ENCODE measurements at regions not wholly inside any gene's neighbourhood (a gene's known extent, or its start where the extent isn't known, plus 50 kb on each side); places are given as distances from the start of the nearest gene placed in this dataset.
A peak's percentile ranks its signal among the peaks of the same experiment; 100 is the strongest.

DNA sequence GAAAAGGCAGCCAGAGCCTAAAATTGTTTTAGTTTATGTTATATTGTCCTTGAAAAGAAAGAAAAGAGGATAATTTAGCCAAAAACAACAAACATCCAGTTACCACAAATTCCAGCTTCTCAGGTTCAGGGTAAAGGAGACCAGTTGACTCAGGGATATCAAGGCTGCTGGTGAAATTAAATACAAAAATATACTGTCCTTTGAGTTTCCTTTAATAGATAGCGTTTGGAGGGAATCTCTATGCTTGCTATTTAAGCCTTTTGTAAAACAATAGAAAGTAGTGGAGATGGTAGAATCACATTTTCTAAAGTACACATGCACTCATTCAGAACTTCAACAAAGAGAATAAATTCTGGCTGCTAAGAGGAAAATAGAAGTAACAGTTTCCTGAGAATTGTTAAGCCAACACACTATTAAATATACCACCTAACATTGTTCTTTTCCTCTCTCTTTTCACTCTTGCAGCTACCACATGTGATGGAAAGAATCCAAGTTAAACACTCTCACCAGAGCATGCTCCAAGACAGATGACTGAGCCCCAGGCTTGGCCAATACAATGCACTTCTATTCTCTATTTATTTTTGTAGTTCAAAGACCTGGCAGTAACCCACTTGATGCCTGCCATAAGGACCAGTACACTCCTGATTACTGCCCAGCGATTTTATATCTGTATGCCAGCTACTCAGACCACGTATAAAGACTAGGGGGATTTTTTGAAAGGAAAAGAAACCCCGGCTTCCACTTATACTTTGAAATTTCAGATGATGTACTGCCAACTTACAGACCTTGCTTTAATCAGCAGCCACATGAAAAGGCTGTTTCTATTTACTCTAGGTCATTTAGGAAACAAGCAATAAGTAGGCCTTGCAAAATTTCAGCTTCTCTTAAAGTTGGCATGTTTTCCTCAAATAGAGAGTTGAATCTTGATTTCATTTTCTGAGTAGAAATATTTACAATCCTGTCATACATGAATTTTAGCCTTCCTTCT is 756.9 kb downstream of the FAT4 start:
- no peaks in the 10 kb centered on the region for H3K27me3 ChIP-seq
- no peaks in the 10 kb centered on the region for H3K9me3 ChIP-seq
- WGBS, 2 donors: 26 to 54% methylated on average over 4 of the region's 4 CpGs
- DNase-seq: no peak
- H3K36me3 ChIP-seq: no peaks in the 10 kb centered on the region
- TF ChIP-seq EP300 (IDR thresholded peaks at IDR 0.05) (no peak), POLR2A (IDR thresholded peaks at IDR 0.05) (no peak), POLR2AphosphoS5 (IDR thresholded peaks at IDR 0.05) (no peak)
- TF ChIP-seq, protein P1, sequence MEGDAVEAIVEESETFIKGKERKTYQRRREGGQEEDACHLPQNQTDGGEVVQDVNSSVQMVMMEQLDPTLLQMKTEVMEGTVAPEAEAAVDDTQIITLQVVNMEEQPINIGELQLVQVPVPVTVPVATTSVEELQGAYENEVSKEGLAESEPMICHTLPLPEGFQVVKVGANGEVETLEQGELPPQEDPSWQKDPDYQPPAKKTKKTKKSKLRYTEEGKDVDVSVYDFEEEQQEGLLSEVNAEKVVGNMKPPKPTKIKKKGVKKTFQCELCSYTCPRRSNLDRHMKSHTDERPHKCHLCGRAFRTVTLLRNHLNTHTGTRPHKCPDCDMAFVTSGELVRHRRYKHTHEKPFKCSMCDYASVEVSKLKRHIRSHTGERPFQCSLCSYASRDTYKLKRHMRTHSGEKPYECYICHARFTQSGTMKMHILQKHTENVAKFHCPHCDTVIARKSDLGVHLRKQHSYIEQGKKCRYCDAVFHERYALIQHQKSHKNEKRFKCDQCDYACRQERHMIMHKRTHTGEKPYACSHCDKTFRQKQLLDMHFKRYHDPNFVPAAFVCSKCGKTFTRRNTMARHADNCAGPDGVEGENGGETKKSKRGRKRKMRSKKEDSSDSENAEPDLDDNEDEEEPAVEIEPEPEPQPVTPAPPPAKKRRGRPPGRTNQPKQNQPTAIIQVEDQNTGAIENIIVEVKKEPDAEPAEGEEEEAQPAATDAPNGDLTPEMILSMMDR (IDR thresholded peaks at IDR 0.05): no peak
- peaks cover 0 to 16% (median 11%) of the 10 kb centered on the region in 4 donors for H3K4me1 ChIP-seq
- H3K4me3 ChIP-seq: no peak overlapping the region
- intact Hi-C loops (cut with DNase I): no loop called here
- peak overlapping the region; percentile 22 to 47 (median 44) for H3K27ac ChIP-seq

GRCh38 chr4:126081336-126081735 is 766.6 kb downstream of the FAT4 start:
- Histone ChIP-seq H3K4me1 (no peaks in the 10 kb centered on the region), H3K27me3 (no peaks in the 10 kb centered on the region), H3K27ac (no peak overlapping the region), H3K36me3 (no peaks in the 10 kb centered on the region), H3K9me3 (no peaks in the 10 kb centered on the region), H3K4me3 (no peak overlapping the region)
- no peak for DNase-seq
- intact Hi-C loops (cut with DNase I): no loop called here
- 93% methylated on average over 3 of the region's 3 CpGs for WGBS, 2 donors
- TF ChIP-seq EP300 (IDR thresholded peaks at IDR 0.05) (no peak), POLR2AphosphoS5 (IDR thresholded peaks at IDR 0.05) (no peak), POLR2A (IDR thresholded peaks at IDR 0.05) (no peak)
- TF ChIP-seq, protein P1 (IDR thresholded peaks at IDR 0.05): no peak

GRCh38 chr4:126086041-126086440 is 771.3 kb downstream of the FAT4 start:
- Histone ChIP-seq H3K4me3 (no peak overlapping the region), H3K4me1 (no peaks in the 10 kb centered on the region), H3K27ac (no peak overlapping the region), H3K27me3 (no peaks in the 10 kb centered on the region), H3K9me3 (no peaks in the 10 kb centered on the region), H3K36me3 (no peaks in the 10 kb centered on the region)
- TF ChIP-seq EP300 (IDR thresholded peaks at IDR 0.05) (no peak), POLR2AphosphoS5 (IDR thresholded peaks at IDR 0.05) (no peak), POLR2A (IDR thresholded peaks at IDR 0.05) (no peak)
- TF ChIP-seq, protein P1 (IDR thresholded peaks at IDR 0.05): no peak
- DNase-seq: no peak
- WGBS, 2 donors: 85 to 90% methylated on average over 2 of the region's 2 CpGs
- intact Hi-C loops (cut with DNase I): no loop called here

GRCh38 chr4:126087101-126087500 is 772.3 kb downstream of the FAT4 start:
- intact Hi-C loops (cut with DNase I): no loop called here
- no peaks in the 10 kb centered on the region for H3K36me3 ChIP-seq
- TF ChIP-seq EP300 (IDR thresholded peaks at IDR 0.05) (no peak), POLR2AphosphoS5 (IDR thresholded peaks at IDR 0.05) (no peak), POLR2A (IDR thresholded peaks at IDR 0.05) (no peak)
- TF ChIP-seq, protein P1 (IDR thresholded peaks at IDR 0.05): no peak

More at GRCh38 chr4:126087101-126087500, 772.3 kb downstream of the FAT4 start:
- Histone ChIP-seq H3K4me3 (no peak overlapping the region), H3K9me3 (no peaks in the 10 kb centered on the region), H3K4me1 (no peaks in the 10 kb centered on the region), H3K27me3 (no peaks in the 10 kb centered on the region), H3K27ac (no peak overlapping the region)
- no peak for DNase-seq
